ENCODE measurements at regions not wholly inside any gene's neighbourhood (a gene's known extent, or its start where the extent isn't known, plus 50 kb on each side); places are given as distances from the start of the nearest gene placed in this dataset.

DNA sequence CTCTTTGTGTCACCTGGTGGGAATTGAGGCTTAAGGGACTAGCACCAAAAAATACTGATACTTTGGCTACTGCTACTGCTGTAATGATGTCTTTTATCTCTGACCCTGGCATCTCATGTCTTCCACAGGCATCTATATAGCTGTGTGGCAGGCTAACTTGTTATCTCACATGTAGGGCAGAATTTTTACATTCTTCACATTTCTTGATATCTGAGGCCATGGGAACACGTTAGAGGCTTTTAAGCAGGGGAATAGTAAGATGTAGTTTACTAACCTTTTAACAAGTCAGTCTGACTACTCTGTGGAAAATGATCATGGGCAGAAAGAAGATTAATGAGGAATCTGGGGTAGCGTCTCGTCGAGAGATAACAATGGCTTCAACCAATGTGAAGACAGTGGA lies 498.4 kb downstream of the PCNX1 start:
- H3K4me3 ChIP-seq (replicated peaks; ENCODE audit: insufficient read depth, low read length), result no peak overlapping the region
- no peak for DNase-seq (ENCODE audit: low read depth in 1 of 2, low spot score in 1 of 2)
- no peak overlapping the region for H3K27ac ChIP-seq (replicated peaks)
- no peaks in the 10 kb centered on the region for H3K27me3 ChIP-seq (ENCODE audit: insufficient read depth, poor library complexity, severe bottlenecking)
- TF ChIP-seq POLR2AphosphoS5 (IDR thresholded peaks at IDR 0.05; ENCODE audit: low read depth) (no peak), SPI1 (IDR thresholded peaks at IDR 0.05; ENCODE audit: borderline replicate concordance, low read depth) (no peak), GABPA (IDR thresholded peaks at IDR 0.05; ENCODE audit: low read depth) (no peak)
- TF ChIP-seq, protein P1, sequence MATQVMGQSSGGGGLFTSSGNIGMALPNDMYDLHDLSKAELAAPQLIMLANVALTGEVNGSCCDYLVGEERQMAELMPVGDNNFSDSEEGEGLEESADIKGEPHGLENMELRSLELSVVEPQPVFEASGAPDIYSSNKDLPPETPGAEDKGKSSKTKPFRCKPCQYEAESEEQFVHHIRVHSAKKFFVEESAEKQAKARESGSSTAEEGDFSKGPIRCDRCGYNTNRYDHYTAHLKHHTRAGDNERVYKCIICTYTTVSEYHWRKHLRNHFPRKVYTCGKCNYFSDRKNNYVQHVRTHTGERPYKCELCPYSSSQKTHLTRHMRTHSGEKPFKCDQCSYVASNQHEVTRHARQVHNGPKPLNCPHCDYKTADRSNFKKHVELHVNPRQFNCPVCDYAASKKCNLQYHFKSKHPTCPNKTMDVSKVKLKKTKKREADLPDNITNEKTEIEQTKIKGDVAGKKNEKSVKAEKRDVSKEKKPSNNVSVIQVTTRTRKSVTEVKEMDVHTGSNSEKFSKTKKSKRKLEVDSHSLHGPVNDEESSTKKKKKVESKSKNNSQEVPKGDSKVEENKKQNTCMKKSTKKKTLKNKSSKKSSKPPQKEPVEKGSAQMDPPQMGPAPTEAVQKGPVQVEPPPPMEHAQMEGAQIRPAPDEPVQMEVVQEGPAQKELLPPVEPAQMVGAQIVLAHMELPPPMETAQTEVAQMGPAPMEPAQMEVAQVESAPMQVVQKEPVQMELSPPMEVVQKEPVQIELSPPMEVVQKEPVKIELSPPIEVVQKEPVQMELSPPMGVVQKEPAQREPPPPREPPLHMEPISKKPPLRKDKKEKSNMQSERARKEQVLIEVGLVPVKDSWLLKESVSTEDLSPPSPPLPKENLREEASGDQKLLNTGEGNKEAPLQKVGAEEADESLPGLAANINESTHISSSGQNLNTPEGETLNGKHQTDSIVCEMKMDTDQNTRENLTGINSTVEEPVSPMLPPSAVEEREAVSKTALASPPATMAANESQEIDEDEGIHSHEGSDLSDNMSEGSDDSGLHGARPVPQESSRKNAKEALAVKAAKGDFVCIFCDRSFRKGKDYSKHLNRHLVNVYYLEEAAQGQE (IDR thresholded peaks at IDR 0.05; ENCODE audit: insufficient replicate concordance, low read depth), result no peak
- TF ChIP-seq, protein P2, sequence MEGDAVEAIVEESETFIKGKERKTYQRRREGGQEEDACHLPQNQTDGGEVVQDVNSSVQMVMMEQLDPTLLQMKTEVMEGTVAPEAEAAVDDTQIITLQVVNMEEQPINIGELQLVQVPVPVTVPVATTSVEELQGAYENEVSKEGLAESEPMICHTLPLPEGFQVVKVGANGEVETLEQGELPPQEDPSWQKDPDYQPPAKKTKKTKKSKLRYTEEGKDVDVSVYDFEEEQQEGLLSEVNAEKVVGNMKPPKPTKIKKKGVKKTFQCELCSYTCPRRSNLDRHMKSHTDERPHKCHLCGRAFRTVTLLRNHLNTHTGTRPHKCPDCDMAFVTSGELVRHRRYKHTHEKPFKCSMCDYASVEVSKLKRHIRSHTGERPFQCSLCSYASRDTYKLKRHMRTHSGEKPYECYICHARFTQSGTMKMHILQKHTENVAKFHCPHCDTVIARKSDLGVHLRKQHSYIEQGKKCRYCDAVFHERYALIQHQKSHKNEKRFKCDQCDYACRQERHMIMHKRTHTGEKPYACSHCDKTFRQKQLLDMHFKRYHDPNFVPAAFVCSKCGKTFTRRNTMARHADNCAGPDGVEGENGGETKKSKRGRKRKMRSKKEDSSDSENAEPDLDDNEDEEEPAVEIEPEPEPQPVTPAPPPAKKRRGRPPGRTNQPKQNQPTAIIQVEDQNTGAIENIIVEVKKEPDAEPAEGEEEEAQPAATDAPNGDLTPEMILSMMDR (IDR thresholded peaks at IDR 0.05; ENCODE audit: insufficient read depth, low read length), result no peak

DNA sequence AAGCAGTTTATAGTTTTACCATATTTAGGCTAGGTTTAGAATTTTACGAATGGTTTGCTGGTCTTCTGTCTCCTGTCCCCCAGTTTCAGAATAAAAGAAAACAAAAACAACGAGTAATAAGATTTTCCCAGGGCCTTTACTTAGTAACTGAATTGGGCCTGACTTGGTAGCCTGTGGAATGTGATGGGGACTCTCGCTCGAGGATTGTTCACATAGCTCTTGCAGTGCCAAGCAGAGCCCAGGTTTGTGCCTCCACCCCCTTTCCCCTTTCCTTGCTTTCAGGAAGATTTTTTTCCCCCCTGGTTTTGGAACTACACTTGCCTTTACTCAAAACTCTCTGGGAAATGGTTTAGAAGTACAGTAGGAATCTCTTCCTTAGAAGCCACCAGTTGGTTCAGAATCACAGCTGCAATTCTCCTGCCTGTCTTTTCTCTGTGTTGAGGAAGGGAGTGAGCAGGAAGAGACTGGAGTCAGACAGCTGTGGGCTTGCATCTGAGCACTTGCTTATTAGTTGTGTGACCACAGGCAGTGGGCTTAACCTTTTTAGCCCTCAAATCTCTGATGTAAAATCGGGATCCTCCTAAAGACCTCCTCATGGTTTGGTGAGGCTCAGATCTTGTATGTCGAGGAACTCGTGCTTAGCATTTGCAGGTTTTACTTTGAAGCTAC lies 501.2 kb downstream of the PCNX1 start:
- Histone ChIP-seq H3K27me3 (ENCODE audit: insufficient read depth, poor library complexity, severe bottlenecking) (no peaks in the 10 kb centered on the region), H3K4me3 (replicated peaks; ENCODE audit: insufficient read depth, low read length) (no peak overlapping the region), H3K27ac (replicated peaks) (no peak overlapping the region)
- DNase-seq (ENCODE audit: low read depth in 1 of 2, low spot score in 1 of 2), result no peak
- TF ChIP-seq SPI1 (IDR thresholded peaks at IDR 0.05; ENCODE audit: borderline replicate concordance, low read depth) (no peak), GABPA (IDR thresholded peaks at IDR 0.05; ENCODE audit: low read depth) (no peak), POLR2AphosphoS5 (IDR thresholded peaks at IDR 0.05; ENCODE audit: low read depth) (no peak)
- TF ChIP-seq, protein P2 (IDR thresholded peaks at IDR 0.05; ENCODE audit: insufficient read depth, low read length), result no peak
- TF ChIP-seq, protein P1 (IDR thresholded peaks at IDR 0.05; ENCODE audit: insufficient replicate concordance, low read depth), result no peak

DNA sequence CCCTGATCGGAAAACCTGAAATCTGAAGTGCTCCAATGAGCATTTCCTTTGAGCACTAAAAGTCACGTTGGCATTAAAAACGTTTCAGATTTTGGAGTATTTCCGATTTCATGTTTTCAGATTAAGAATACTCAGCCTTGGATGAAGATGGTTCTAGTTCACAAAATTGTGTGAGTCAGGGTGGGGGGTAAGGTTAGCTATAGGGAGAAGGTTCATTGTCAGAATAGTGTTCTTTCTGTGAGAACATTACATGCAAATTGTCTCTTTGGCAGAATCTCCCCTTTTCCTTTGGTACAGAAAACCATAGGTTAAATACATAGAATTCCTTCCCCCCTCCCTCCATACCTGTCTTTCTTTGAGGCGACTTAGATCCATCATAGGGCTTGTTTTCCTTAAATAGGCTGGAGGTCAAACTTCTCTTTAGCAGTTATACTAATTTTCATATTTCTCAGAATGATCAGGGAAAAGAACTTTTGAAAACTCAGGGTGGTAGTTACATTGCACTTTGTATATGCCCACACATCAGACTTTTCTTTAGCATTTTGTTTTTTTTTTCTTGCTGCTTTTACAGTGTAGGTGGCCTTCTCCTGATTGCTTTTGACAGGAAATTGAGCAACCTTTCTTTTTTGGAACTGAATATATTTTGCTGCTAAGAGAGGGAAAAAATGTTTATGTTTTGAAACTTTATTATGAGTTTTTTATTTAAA lies 503.5 kb downstream of the PCNX1 start:
- H3K4me3 ChIP-seq (replicated peaks; ENCODE audit: insufficient read depth, low read length), result no peak overlapping the region
- H3K27me3 ChIP-seq (ENCODE audit: insufficient read depth, poor library complexity, severe bottlenecking), result no peaks in the 10 kb centered on the region
- no peak overlapping the region for H3K27ac ChIP-seq (replicated peaks)
- TF ChIP-seq, protein P2 (IDR thresholded peaks at IDR 0.05; ENCODE audit: insufficient read depth, low read length), result no peak
- no peak for TF ChIP-seq SPI1 (IDR thresholded peaks at IDR 0.05; ENCODE audit: borderline replicate concordance, low read depth)
- no peak for TF ChIP-seq GABPA (IDR thresholded peaks at IDR 0.05; ENCODE audit: low read depth)
- TF ChIP-seq POLR2AphosphoS5 (IDR thresholded peaks at IDR 0.05; ENCODE audit: low read depth), result no peak
- TF ChIP-seq, protein P1 (IDR thresholded peaks at IDR 0.05; ENCODE audit: insufficient replicate concordance, low read depth), result no peak
- no peak for DNase-seq (ENCODE audit: low read depth in 1 of 2, low spot score in 1 of 2)
